Spleen (tissue), 7 donors: ENCODE measurements at regions not wholly inside any gene's neighbourhood (a gene's known extent, or its start where the extent isn't known, plus 50 kb on each side); places are given as distances from the start of the nearest gene placed in this dataset.

Source experiments
- POLR2A ChIP-seq, 3 donors: fragments of 450-650 bp; IDR thresholded peaks; one replicate each; pipeline ENCODE4 v1.5.1; 2017; ENCODE audit warnings: antibody characterized with exemption in 3 of 3, mild to moderate bottlenecking in 1 of 3
- TF ChIP-seq, protein P1 (sequence below), 11 experiments: fragments of 200-600 bp in 7 of 11; fragments of 450-650 bp in 4 of 11; sonication (generic) in 4 of 11; IDR thresholded peaks in 8 of 11; conservative IDR thresholded peaks in 3 of 11; 1 replicate in 7 of 11; 2 replicates in 4 of 11; pipeline versions ENCODE4 v1.4.0 to v1.8.0; 2016 to 2021; ENCODE audit warnings: antibody characterized with exemption in 11 of 11, inconsistent platforms in 4 of 11, mild to moderate bottlenecking in 1 of 11
- donor health status: DM: no; HTN: no; CAD: no; lungs with moderate emphysema.
- donor health status: DM: no; HTN: no; CAD: no.
- donor health status: DM: no; HTN: no; CAD: no.

DNA sequence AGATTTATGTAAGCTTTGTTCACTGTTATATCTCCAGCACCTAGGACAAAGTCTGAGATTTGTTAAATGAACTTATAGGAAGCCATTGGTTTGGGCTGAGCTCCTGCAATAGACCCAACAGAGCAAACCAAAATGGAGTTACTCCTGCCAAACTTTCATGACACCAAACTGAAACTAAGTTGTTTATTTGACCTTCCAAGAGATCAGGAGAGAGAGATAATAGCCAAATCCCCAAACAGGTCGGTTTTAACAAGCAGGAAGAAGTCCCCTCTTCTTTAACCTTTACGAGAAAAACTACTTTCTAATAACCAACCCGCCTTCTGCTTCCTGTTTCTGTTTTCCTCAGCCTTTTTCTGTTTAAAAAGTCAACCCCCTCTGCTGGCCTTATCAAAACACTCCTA lies 54.9 kb upstream of the ATP12A start:
- TF ChIP-seq, protein P1, sequence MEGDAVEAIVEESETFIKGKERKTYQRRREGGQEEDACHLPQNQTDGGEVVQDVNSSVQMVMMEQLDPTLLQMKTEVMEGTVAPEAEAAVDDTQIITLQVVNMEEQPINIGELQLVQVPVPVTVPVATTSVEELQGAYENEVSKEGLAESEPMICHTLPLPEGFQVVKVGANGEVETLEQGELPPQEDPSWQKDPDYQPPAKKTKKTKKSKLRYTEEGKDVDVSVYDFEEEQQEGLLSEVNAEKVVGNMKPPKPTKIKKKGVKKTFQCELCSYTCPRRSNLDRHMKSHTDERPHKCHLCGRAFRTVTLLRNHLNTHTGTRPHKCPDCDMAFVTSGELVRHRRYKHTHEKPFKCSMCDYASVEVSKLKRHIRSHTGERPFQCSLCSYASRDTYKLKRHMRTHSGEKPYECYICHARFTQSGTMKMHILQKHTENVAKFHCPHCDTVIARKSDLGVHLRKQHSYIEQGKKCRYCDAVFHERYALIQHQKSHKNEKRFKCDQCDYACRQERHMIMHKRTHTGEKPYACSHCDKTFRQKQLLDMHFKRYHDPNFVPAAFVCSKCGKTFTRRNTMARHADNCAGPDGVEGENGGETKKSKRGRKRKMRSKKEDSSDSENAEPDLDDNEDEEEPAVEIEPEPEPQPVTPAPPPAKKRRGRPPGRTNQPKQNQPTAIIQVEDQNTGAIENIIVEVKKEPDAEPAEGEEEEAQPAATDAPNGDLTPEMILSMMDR (IDR thresholded peaks at IDR 0.05 in 8 of 11, conservative IDR thresholded peaks at IDR 0.05 in 3 of 11) = peak in 2 of 11 experiments; percentile 9 to 16
- TF ChIP-seq POLR2A (IDR thresholded peaks at IDR 0.05) = no peak
